Neural cell (in vitro differentiated cells): ENCODE measurements at regions not wholly inside any gene's neighbourhood (a gene's known extent, or its start where the extent isn't known, plus 50 kb on each side); places are given as distances from the start of the nearest gene placed in this dataset.

Experiments used
- CTCF ChIP-seq: fragments of 450-650 bp; IDR thresholded peaks from 2 replicates; pipeline ENCODE4 v1.5.1; 2014; ENCODE audit warnings: antibody characterized with exemption, mild to moderate bottlenecking, moderate library complexity; ENCODE audit not compliant: poor library complexity, severe bottlenecking
- EP300 ChIP-seq: fragments of 450-650 bp; conservative IDR thresholded peaks from 2 replicates; pipeline ENCODE4 v1.6.1; 2014; ENCODE audit warnings: antibody characterized with exemption, mild to moderate bottlenecking, moderate library complexity; ENCODE audit not compliant: poor library complexity, severe bottlenecking
- EZH2 ChIP-seq: fragments of 200-600, 300-800 bp; shearing (Covaris generic), sonication (generic); IDR thresholded peaks from 2 replicates; pipeline ENCODE4 v1.6.1; 2014; ENCODE audit warnings: antibody characterized with exemption, low read length, borderline replicate concordance, mild to moderate bottlenecking; ENCODE audit not compliant: insufficient read depth, poor library complexity, severe bottlenecking
- REST ChIP-seq: IDR thresholded peaks from 2 replicates; pipeline ENCODE4 v1.6.1; 2012; ENCODE audit warnings: borderline replicate concordance
- TAF1 ChIP-seq: IDR thresholded peaks from 2 replicates; pipeline ENCODE4 v1.6.1; 2012; ENCODE audit warnings: low read depth

- TF ChIP-seq REST (no peak), CTCF (no peak), TAF1 (no peak), EP300 (no peak), EZH2 (no peak)
Measured at GRCh38 chr22:26798462-26799065, 141.2 kb downstream of the MIAT start.
